ENCODE measurements at regions not wholly inside any gene's neighbourhood (a gene's known extent, or its start where the extent isn't known, plus 50 kb on each side); places are given as distances from the start of the nearest gene placed in this dataset.

DNA sequence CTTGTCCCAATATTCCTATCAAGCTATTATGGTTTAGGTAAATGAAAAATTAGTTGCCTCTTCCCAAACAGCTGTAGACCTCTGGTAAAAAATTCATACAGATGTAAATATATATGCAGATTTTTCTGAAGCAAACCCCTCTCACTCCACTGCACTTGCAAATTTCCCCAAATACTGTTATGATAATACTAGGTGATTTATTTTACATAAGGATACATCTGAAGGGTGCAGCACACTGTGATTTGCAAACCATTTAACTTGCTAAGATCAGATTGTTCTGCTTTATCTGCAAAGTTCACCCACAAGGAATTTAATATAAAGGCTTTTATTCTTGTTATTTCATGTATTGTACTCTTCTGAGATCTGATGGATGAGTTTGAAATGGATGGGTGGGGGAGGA is 177.0 kb downstream of the GPAT3 start:
- TF ChIP-seq POLR2AphosphoS5 (IDR thresholded peaks at IDR 0.05; ENCODE audit: borderline replicate concordance, low read depth, low read length) = no peak
- no peak for TF ChIP-seq EZH2 (IDR thresholded peaks at IDR 0.05)
